PC-9 (cell line): ENCODE measurements at regions not wholly inside any gene's neighbourhood (a gene's known extent, or its start where the extent isn't known, plus 50 kb on each side); places are given as distances from the start of the nearest gene placed in this dataset.
A peak's percentile ranks its signal among the peaks of the same experiment; 100 is the strongest.

ENCODE experiments used
- BruUV-seq: library from RNA; stranded (reverse); fragments of 400-500 nt; replicated peaks from 2 replicates; lab custom pipeline; 2021; lab: Mats Ljungman, UMichigan
- CTCF ChIA-PET: fragments of 300-600 bp; sonication (Branson Sonifier 250); formaldehyde crosslinking; loops from one replicate; lab custom pipeline; 2022; ENCODE audit warnings: antibody characterized with exemption; lab: Charles Lee
- POLR2A ChIA-PET: fragments of 300-600 bp; sonication (Branson Sonifier 250); formaldehyde crosslinking; loops from one replicate; lab custom pipeline; 2022; ENCODE audit warnings: antibody characterized with exemption; ENCODE audit not compliant: unreplicated experiment; lab: Charles Lee
- DNase-seq, 2 experiments: peaks; one replicate each; pipeline versions ENCODE4 v3.0.0 to v3.0.0-alpha.2; 2015 to 2022; ENCODE audit warnings: mixed read lengths in 1 of 2
- H2AFZ ChIP-seq: fragments of 200-600 bp; sonication (generic); 2 replicates; pipeline ENCODE4 v1.8.1; 2017; ENCODE audit warnings: antibody characterized with exemption
- H3F3A ChIP-seq: fragments of 200-600 bp; sonication (generic); 2 replicates; pipeline ENCODE4 v1.8.1; 2017; ENCODE audit warnings: antibody characterized with exemption, mild to moderate bottlenecking, low read depth; ENCODE audit not compliant: insufficient read depth
- H3K27ac ChIP-seq: fragments of 200-600 bp; sonication (generic); 2 replicates; pipeline ENCODE4 v1.6.1; 2016; ENCODE audit warnings: mixed run types
- H3K27me3 ChIP-seq: fragments of 200-600 bp; sonication (generic); 2 replicates; pipeline ENCODE4 v1.6.1; 2016; ENCODE audit warnings: low read depth, mixed run types; ENCODE audit not compliant: insufficient read depth
- H3K36me3 ChIP-seq: fragments of 200-600 bp; sonication (generic); 2 replicates; pipeline ENCODE4 v1.6.1; 2016; ENCODE audit warnings: low read depth, mixed run types
- H3K4me1 ChIP-seq: fragments of 200-600 bp; sonication (generic); replicated peaks from 2 replicates; pipeline ENCODE4 v1.6.1; 2016; ENCODE audit warnings: mixed run types; ENCODE audit not compliant: insufficient read depth
- H3K4me2 ChIP-seq: fragments of 200-600 bp; sonication (generic); 2 replicates; pipeline ENCODE4 v1.6.1; 2017; ENCODE audit warnings: mixed run types
- H3K4me3 ChIP-seq: fragments of 200-600 bp; sonication (generic); 2 replicates; pipeline ENCODE4 v1.6.1; 2016; ENCODE audit warnings: mixed run types
- H3K79me2 ChIP-seq: fragments of 200-600 bp; sonication (generic); 2 replicates; pipeline ENCODE4 v1.6.1; 2017; ENCODE audit warnings: low read depth, mixed run types
- H3K9me2 ChIP-seq: fragments of 200-600 bp; sonication (generic); 2 replicates; pipeline ENCODE4 v1.8.1; 2017; ENCODE audit warnings: mild to moderate bottlenecking; ENCODE audit not compliant: insufficient read depth
- H3K9me3 ChIP-seq: fragments of 200-600 bp; sonication (generic); 2 replicates; pipeline ENCODE4 v1.8.1; 2016; ENCODE audit warnings: low read depth; ENCODE audit not compliant: insufficient read depth
- H4K20me1 ChIP-seq: fragments of 200-600 bp; sonication (generic); 2 replicates; pipeline ENCODE4 v1.8.1; 2017; ENCODE audit not compliant: insufficient read depth
- EZH2 ChIP-seq: fragments of 200-600 bp; sonication (generic); IDR thresholded peaks from 2 replicates; pipeline ENCODE4 v1.8.0; 2017; ENCODE audit warnings: antibody characterized with exemption, low read depth
- intact Hi-C: fragments of 100-400 bp; cut with micrococcal nuclease; formaldehyde crosslinking; loops from one replicate; pipeline ENCODE4 v1.10.0; 2022; ENCODE audit not compliant: unreplicated experiment
- TF ChIP-seq, protein P1 (sequence below): fragments of 200-600 bp; sonication (generic); conservative IDR thresholded peaks from 2 replicates; pipeline ENCODE4 v1.6.1; 2017; ENCODE audit warnings: mixed run types, antibody characterized with exemption, mild to moderate bottlenecking, moderate library complexity

DNA sequence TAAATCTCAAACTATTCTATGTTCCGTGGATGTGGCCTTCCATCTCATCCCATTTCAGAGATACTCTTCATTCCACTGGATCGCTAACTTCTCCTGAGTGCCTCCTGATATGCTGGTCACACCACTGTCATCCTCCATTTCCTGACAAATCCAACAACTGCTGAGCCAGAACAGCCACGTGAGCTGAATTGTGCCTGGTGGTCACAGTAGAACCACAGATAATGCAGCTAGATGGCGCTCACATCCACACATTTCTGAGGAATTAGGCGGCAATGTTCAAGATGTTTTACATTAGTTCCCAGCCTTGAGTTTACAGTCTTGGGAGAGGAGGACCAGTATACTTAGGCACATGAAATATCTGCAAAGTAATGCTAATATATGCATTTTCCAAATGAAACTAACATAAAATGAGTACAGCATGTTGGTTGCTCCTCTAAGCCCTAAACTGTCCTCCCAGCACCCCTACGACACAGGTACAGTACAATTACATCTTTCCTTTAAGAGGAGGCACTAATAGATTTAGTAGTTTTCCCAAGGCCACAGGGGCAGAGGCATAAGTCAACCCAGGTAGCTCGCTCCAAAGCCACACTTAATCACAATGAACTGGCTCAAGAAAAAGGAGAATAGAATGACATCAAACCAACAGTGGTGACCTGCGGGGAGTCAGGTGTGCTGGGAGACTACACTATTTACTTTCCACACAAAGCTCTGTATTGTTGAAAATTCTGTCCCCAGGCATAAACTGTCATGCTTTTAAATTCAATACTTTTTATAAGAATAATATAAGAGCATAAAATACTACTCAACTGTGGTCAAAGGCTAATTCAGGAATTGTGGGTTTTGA lies 134.2 kb downstream of the CHIC2 start:
- no TSS peak for BruUV-seq
- Histone ChIP-seq H2AFZ (no peak overlapping the region), H3K4me2 (no peak overlapping the region), H3K27me3 (no peaks in the 10 kb centered on the region), H4K20me1 (no peaks in the 10 kb centered on the region), H3K36me3 (no peaks in the 10 kb centered on the region), H3K79me2 (no peaks in the 10 kb centered on the region), H3K9me2 (no peaks in the 10 kb centered on the region), H3K9me3 (0 out of 2 replicates have a peak, but pooled peaks cover 4% of the 10 kb centered on the region), H3K27ac (no peak overlapping the region), H3K4me3 (no peak overlapping the region), H3K4me1 (peaks cover 13% of the 10 kb centered on the region; the same call in 1 of the 2 replicates), H3F3A (no peaks in the 10 kb centered on the region; the same call in 1 of the 2 replicates)
- CTCF ChIA-PET = interaction anchor here (0.5 to 0.6 kb wide), 2 partner anchors 24 to 288 kb away, joined by 3 to 4 read pairs; no protein-coding TSS in a partner anchor
- DNase-seq = peak; percentile 42 to 47
- intact Hi-C loops = loop anchor here (1.0 kb wide), 1 partner anchor 288 kb away; no protein-coding TSS in a partner anchor
- POLR2A ChIA-PET = no interaction called here
- TF ChIP-seq EZH2 = no peak
- TF ChIP-seq, protein P1, sequence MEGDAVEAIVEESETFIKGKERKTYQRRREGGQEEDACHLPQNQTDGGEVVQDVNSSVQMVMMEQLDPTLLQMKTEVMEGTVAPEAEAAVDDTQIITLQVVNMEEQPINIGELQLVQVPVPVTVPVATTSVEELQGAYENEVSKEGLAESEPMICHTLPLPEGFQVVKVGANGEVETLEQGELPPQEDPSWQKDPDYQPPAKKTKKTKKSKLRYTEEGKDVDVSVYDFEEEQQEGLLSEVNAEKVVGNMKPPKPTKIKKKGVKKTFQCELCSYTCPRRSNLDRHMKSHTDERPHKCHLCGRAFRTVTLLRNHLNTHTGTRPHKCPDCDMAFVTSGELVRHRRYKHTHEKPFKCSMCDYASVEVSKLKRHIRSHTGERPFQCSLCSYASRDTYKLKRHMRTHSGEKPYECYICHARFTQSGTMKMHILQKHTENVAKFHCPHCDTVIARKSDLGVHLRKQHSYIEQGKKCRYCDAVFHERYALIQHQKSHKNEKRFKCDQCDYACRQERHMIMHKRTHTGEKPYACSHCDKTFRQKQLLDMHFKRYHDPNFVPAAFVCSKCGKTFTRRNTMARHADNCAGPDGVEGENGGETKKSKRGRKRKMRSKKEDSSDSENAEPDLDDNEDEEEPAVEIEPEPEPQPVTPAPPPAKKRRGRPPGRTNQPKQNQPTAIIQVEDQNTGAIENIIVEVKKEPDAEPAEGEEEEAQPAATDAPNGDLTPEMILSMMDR = peak; percentile 76

DNA sequence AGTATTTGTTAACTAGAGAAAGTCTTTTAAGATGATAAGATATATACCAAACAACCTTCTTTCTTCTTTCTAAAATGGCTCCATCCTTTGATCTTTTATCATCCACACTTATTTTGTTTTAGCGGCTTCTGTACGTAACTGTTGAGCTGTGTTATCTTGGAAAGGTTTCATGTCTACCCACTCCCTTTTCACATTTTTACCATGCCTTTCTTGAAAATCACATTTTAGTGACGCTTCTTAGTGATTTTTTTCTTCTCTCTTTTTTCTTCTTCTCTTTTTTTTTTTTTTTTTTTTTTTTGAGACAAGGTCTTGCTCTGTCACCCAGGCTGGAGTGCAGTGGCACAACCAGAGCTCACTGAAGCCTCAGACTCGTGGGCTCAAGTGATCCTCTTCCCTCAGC lies 135.1 kb downstream of the CHIC2 start:
- Histone ChIP-seq H3K36me3 (no peaks in the 10 kb centered on the region), H3K4me2 (no peak overlapping the region), H3K27me3 (no peaks in the 10 kb centered on the region), H3K4me1 (peaks cover 21% of the 10 kb centered on the region), H3K9me2 (no peaks in the 10 kb centered on the region), H3K79me2 (no peaks in the 10 kb centered on the region), H2AFZ (no peak overlapping the region), H3K9me3 (0 out of 2 replicates have a peak, but pooled peaks cover 4% of the 10 kb centered on the region), H3F3A (peaks cover 3% of the 10 kb centered on the region; the same call in 1 of the 2 replicates), H4K20me1 (no peaks in the 10 kb centered on the region), H3K4me3 (no peak overlapping the region), H3K27ac (no peak overlapping the region)
- DNase-seq = no peak
- no TSS peak for BruUV-seq
- CTCF ChIA-PET = interaction anchor here (0.6 kb wide), 1 partner anchor 289 kb away, joined by 3 read pairs; no protein-coding TSS in a partner anchor
- TF ChIP-seq, protein P1 = no peak
- TF ChIP-seq EZH2 = no peak
- POLR2A ChIA-PET = no interaction called here
- intact Hi-C loops = no loop called here

DNA sequence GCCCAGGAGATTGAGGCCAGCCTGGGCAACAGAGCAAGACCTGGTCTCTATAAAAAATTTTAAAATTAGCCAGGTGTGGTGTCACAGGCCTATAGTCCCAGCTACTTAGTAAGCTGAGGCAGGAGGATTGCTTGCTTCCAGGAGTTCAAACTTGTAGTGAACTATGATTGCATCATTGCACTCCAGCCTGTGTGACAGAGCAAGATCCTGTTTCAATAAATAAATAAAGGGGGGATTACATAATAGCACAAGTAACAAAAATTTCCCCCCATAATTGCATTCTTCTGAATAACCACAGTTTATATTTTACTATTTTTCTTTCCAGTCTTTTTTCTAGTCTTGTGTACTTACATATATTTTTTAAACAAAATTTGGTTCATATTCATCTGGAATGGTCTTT lies 135.6 kb downstream of the CHIC2 start:
- ChIA-PET POLR2A (no interaction called here), CTCF (no interaction called here)
- DNase-seq = no peak
- BruUV-seq = no TSS peak
- Histone ChIP-seq H3K4me3 (no peak overlapping the region), H2AFZ (no peak overlapping the region), H3K4me1 (peaks cover 26% of the 10 kb centered on the region), H3K79me2 (no peaks in the 10 kb centered on the region), H3F3A (peaks cover 3% of the 10 kb centered on the region; the same call in 1 of the 2 replicates), H3K9me3 (0 out of 2 replicates have a peak, but pooled peaks cover 4% of the 10 kb centered on the region), H4K20me1 (no peaks in the 10 kb centered on the region), H3K27me3 (no peaks in the 10 kb centered on the region), H3K27ac (no peak overlapping the region), H3K9me2 (no peaks in the 10 kb centered on the region), H3K36me3 (no peaks in the 10 kb centered on the region), H3K4me2 (no peak overlapping the region)
- intact Hi-C loops = no loop called here
- TF ChIP-seq, protein P1 = no peak
- no peak for TF ChIP-seq EZH2
